ENCODE measurements at regions not wholly inside any gene's neighbourhood (a gene's known extent, or its start where the extent isn't known, plus 50 kb on each side); places are given as distances from the start of the nearest gene placed in this dataset.

- TF ChIP-seq, protein P1, sequence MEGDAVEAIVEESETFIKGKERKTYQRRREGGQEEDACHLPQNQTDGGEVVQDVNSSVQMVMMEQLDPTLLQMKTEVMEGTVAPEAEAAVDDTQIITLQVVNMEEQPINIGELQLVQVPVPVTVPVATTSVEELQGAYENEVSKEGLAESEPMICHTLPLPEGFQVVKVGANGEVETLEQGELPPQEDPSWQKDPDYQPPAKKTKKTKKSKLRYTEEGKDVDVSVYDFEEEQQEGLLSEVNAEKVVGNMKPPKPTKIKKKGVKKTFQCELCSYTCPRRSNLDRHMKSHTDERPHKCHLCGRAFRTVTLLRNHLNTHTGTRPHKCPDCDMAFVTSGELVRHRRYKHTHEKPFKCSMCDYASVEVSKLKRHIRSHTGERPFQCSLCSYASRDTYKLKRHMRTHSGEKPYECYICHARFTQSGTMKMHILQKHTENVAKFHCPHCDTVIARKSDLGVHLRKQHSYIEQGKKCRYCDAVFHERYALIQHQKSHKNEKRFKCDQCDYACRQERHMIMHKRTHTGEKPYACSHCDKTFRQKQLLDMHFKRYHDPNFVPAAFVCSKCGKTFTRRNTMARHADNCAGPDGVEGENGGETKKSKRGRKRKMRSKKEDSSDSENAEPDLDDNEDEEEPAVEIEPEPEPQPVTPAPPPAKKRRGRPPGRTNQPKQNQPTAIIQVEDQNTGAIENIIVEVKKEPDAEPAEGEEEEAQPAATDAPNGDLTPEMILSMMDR (IDR thresholded peaks at IDR 0.05; ENCODE audit: low read length) = no peak
- TF ChIP-seq EZH2phosphoT487 (IDR thresholded peaks at IDR 0.05; ENCODE audit: low read length) = no peak
- TF ChIP-seq EZH2 (optimal IDR thresholded peaks at IDR 0.05; ENCODE audit: low read depth, low read length) = no peak
Observed at GRCh38 chr18:51751901-51752300, 554.4 kb upstream of the MEX3C start.
